GM13977 (cell line): ENCODE measurements at regions not wholly inside any gene's neighbourhood (a gene's known extent, or its start where the extent isn't known, plus 50 kb on each side); places are given as distances from the start of the nearest gene placed in this dataset.

Experiments used
- DNase-seq: peaks from one replicate; pipeline ENCODE4 v3.0.0; 2012; ENCODE audit warnings: low spot score
- in situ Hi-C: fragments of 300-500 bp; cut with MboI; formaldehyde crosslinking; loops from one replicate; pipeline ENCODE4 v1.12.0; 2022; ENCODE audit warnings: low sequenced_read_pairs, low pct_unique_long_range_greater_than_20kb, mixed read lengths, inconsistent platforms; ENCODE audit not compliant: unreplicated experiment
- TF ChIP-seq, protein P1 (sequence below): IDR thresholded peaks from 2 replicates; pipeline ENCODE4 v1.5.1; 2012; ENCODE audit warnings: mild to moderate bottlenecking, control low read depth; ENCODE audit not compliant: insufficient read depth; ENCODE audit errors: extremely low read depth, missing control alignments

DNA sequence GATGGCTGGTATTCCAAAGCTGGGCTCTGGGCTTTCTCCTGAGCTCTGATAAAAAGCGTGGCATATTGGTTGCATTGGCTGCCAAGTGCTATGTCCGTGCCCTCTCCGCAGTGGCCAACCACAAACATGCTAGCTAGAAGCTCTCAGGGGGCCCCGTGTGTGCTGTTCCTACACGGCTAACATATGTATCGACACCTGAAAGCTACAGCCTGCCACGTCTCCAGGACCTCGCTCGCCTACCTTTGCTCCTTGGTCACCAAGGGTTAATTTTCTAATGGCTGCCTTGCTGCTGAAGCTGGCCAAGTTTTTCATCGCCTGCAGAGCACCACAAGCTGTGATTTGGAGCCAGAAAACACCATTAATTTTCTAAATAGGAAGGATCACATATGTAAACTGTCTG is 888.4 kb downstream of the BCL11A start:
- TF ChIP-seq, protein P1, sequence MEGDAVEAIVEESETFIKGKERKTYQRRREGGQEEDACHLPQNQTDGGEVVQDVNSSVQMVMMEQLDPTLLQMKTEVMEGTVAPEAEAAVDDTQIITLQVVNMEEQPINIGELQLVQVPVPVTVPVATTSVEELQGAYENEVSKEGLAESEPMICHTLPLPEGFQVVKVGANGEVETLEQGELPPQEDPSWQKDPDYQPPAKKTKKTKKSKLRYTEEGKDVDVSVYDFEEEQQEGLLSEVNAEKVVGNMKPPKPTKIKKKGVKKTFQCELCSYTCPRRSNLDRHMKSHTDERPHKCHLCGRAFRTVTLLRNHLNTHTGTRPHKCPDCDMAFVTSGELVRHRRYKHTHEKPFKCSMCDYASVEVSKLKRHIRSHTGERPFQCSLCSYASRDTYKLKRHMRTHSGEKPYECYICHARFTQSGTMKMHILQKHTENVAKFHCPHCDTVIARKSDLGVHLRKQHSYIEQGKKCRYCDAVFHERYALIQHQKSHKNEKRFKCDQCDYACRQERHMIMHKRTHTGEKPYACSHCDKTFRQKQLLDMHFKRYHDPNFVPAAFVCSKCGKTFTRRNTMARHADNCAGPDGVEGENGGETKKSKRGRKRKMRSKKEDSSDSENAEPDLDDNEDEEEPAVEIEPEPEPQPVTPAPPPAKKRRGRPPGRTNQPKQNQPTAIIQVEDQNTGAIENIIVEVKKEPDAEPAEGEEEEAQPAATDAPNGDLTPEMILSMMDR = no peak
- no peak for DNase-seq
- in situ Hi-C loops = no loop called here

DNA sequence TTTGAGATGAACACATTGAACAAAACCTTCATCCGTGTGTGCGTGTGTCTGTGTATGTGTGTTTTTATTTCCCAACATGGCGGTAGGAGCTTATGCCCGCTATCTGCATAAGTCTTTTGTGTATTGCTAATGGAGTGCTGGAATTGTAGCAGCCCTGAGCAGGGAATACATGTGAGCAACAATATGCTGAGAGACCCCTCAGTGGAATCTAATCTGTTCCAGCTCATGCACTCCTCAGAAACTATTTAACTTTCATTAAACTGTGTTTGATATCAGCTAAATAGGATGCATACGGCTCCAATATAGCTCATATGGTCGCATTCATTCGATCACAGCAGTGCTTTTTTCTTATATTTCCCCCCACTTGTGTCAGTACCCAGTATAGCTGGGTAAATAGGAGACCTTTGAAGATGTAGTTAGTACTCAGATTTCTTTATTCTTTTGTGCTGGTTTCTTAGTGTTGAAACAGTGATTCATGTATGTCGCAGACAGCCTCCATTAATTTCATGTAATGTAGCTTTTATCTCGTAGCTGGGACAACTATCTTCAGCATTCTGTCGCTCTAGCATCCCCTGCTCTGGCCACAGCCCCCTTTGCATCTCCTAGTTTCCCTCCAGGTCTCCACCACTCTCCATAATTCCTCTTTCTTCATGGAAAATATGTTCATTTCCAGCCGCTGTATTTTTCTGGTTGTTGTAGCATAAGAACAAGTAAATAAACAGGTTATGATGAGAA is 891.2 kb downstream of the BCL11A start:
- in situ Hi-C loops = no loop called here
- no peak for DNase-seq
- TF ChIP-seq, protein P1 = no peak

DNA sequence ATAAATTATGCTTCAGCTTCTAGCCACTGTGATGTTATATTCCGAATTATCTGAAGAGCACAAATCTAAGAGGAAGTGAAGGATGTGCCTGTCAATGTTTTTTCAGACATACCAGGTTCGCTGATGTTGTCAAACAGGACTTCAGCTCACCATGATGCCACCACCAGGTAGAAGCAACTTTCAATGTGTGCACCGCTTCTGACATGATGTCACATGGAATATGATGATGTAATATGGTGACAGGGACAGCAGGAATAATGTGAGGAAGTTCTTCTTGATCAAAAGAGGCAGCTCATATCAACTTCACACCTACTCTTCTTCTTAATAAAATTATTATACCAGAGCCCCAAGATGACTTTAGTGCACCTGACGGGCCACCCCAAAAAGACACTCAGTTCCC is 893.2 kb downstream of the BCL11A start:
- in situ Hi-C loops = no loop called here

DNA sequence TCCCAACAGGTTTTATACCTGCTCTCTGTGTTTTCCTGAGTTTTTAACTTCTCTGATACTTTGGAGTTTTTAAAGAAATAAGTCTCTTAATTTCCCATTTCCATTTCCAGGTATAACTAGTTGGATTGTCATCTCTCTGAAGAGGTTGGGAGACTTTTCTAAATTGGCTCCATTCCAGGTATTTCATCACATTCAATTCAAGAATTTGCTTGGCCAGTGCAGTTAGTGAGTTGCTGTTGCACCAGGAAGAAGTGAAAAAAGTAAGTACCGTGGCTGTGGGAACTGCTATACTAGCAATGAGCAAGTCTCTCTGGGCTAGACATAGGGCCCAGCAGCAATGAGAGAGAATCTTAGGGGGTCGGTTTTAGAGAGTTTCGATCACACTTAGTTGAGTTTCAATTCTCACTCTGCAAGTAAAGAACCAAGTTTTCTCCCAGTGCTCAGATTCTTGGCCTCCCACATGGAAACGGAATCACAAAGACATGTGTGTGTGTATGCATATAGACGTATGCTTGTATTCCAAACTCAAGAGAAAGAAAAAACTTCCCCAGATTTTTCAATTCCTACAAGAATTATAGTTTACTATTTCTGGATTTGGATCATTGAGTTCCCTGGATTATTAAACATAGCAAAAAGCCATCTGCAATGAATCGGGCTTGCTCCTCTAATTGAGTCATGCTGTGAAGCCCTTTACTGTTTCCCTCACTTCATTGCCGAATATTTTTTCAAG is 894.4 kb downstream of the BCL11A start:
- TF ChIP-seq, protein P1 = no peak
- in situ Hi-C loops = no loop called here
- DNase-seq = no peak

More for the DNA sequence above, 893.2 kb downstream of the BCL11A start:
- TF ChIP-seq, protein P1 = no peak
- DNase-seq = no peak

DNA sequence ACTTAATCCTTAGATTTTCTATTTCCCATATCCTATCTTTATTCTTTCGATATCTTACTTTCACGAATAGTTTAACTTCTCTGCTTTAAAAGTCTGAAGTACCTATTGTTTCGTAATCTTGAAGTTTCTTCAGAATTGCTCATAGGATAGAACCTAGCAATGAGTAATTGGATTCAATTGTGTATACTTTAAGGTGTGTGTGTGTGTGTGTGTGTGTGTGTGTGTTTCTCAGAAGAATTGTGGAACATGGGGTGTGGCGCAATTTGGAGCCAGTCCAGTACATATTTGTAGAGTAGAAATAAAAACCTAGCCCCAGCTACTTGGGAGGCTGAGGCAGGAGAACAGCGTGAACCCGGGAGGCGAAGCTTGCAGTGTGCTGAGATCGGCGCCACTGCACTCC is 897.6 kb downstream of the BCL11A start:
- in situ Hi-C loops = no loop called here
- DNase-seq = no peak
- TF ChIP-seq, protein P1 = no peak

DNA sequence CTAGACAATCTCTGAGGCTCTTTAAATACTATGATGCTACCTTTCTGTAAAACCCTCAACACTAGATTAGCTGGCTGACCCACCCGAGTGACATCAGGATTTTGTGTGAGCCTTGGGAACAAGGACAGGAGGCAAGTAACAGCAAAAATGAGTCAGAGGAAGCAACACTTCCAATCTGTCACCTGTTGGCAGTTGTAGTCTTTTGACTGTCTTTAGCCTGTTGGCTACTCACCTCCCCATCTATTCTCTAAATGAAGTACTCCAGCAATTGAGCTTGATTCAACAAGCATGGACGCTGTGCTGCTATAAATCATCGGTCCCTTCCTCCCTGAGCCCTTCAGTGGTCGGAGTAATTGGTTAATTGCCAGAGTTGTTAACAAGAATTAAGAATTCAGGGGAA is 898.7 kb downstream of the BCL11A start:
- in situ Hi-C loops = no loop called here
- no peak for DNase-seq
- TF ChIP-seq, protein P1 = no peak
